GM19328 (cell line): ENCODE measurements at regions not wholly inside any gene's neighbourhood (a gene's known extent, or its start where the extent isn't known, plus 50 kb on each side); places are given as distances from the start of the nearest gene placed in this dataset.
"Not testable (repeated sequence)": the region's sequence is repeated elsewhere in the genome, so short reads cannot be mapped to it uniquely, and the experiment has no call there.

Experiments
- ATAC-seq: cut with Tn5 transposase; IDR thresholded peaks from one replicate; pipeline ENCODE4 v1.9.1; 2021; ENCODE audit warnings: mild to moderate bottlenecking, moderate library complexity; ENCODE audit not compliant: unreplicated experiment

GRCh38 chrX:63186137-63186536 lies 165.0 kb downstream of the SPIN4 start:
- no peak for ATAC-seq

- not testable (repeated sequence) for ATAC-seq
Measured at GRCh38 chrX:63179852-63180251, 171.3 kb downstream of the SPIN4 start.

GRCh38 chrX:63176578-63176977 lies 174.6 kb downstream of the SPIN4 start:
- ATAC-seq, result not testable (repeated sequence)

- ATAC-seq, result not testable (repeated sequence)
Measured at GRCh38 chrX:63173841-63174718, 177.1 kb downstream of the SPIN4 start.

GRCh38 chrX:63169416-63169815 lies 181.7 kb downstream of the SPIN4 start:
- peak; percentile 54 for ATAC-seq

GRCh38 chrX:63168949-63169348 lies 182.2 kb downstream of the SPIN4 start:
- ATAC-seq, result peak; percentile 66

GRCh38 chrX:63167002-63167401 lies 184.1 kb downstream of the SPIN4 start:
- not testable (repeated sequence) for ATAC-seq

GRCh38 chrX:63160994-63161393 lies 190.1 kb downstream of the SPIN4 start:
- not testable (repeated sequence) for ATAC-seq

- not testable (repeated sequence) for ATAC-seq
Measured at GRCh38 chrX:63160340-63160739, 190.8 kb downstream of the SPIN4 start.

- ATAC-seq, result not testable (repeated sequence)
Measured at GRCh38 chrX:63145526-63145925, 205.6 kb downstream of the SPIN4 start.

GRCh38 chrX:63142588-63142987 lies 208.5 kb downstream of the SPIN4 start:
- not testable (repeated sequence) for ATAC-seq

GRCh38 chrX:63135859-63136258 lies 215.3 kb downstream of the SPIN4 start:
- not testable (repeated sequence) for ATAC-seq

- no peak for ATAC-seq
Measured at GRCh38 chrX:63128509-63128908, 222.6 kb downstream of the SPIN4 start.

GRCh38 chrX:63115196-63115595 lies 235.9 kb downstream of the SPIN4 start:
- no peak for ATAC-seq

- no peak for ATAC-seq
Measured at GRCh38 chrX:63101879-63102620, 249.1 kb downstream of the SPIN4 start.

GRCh38 chrX:63058204-63058603 lies 292.9 kb downstream of the SPIN4 start:
- no peak for ATAC-seq

GRCh38 chrX:63050225-63050624 lies 300.9 kb downstream of the SPIN4 start:
- no peak for ATAC-seq

GRCh38 chrX:63032811-63033210 lies 318.3 kb downstream of the SPIN4 start:
- no peak for ATAC-seq

- ATAC-seq, result no peak
Measured at GRCh38 chrX:63013549-63013948, 337.6 kb downstream of the SPIN4 start.

GRCh38 chrX:63012574-63012973 lies 338.6 kb downstream of the SPIN4 start:
- no peak for ATAC-seq

- not testable (repeated sequence) for ATAC-seq
Measured at GRCh38 chrX:63000196-63000595, 350.9 kb downstream of the SPIN4 start.
